Keratinocyte (primary cell): ENCODE measurements at regions not wholly inside any gene's neighbourhood (a gene's known extent, or its start where the extent isn't known, plus 50 kb on each side); places are given as distances from the start of the nearest gene placed in this dataset.
"Not testable (repeated sequence)": the region's sequence is repeated elsewhere in the genome, so short reads cannot be mapped to it uniquely, and the experiment has no call there.

Source experiments
- DNase-seq: peaks from one replicate; pipeline ENCODE4 v3.0.0-alpha.2; 2011; ENCODE audit warnings: low read depth, missing footprints, low spot score
- FAIRE-seq: peaks from 2 replicates; lab custom pipeline; 2011; peaks lifted over from hg19 to GRCh38; lab: Jason Lieb, UNC
- H2AFZ ChIP-seq: 2 replicates; pipeline ENCODE4 v1.6.0; 2012; ENCODE audit warnings: low read length, control low read depth, inconsistent platforms; ENCODE audit not compliant: control insufficient read depth
- H3K27ac ChIP-seq: 2 replicates; pipeline ENCODE4 v1.5.1; 2011; ENCODE audit warnings: low read length; ENCODE audit not compliant: control insufficient read depth, insufficient read depth
- H3K27me3 ChIP-seq: 3 replicates; pipeline ENCODE4 v1.6.0; 2011; ENCODE audit warnings: low read length; ENCODE audit not compliant: control insufficient read depth, insufficient read depth; ENCODE audit errors: extremely low read depth
- H3K36me3 ChIP-seq, 2 experiments: 2 replicates in 1 of 2; 3 replicates in 1 of 2; pipeline ENCODE4 v1.5.1; 2011; ENCODE audit warnings: low read length in 2 of 2, mild to moderate bottlenecking in 1 of 2; ENCODE audit not compliant: control insufficient read depth in 2 of 2, insufficient read depth in 2 of 2; ENCODE audit errors: extremely low read depth in 1 of 2
- H3K4me1 ChIP-seq: 3 replicates; pipeline ENCODE4 v1.5.1; 2011; ENCODE audit warnings: low read length; ENCODE audit not compliant: control insufficient read depth, insufficient read depth; ENCODE audit errors: extremely low read depth
- H3K4me2 ChIP-seq: 3 replicates; pipeline ENCODE4 v1.6.0; 2011; ENCODE audit warnings: low read depth, low read length; ENCODE audit not compliant: control insufficient read depth, insufficient read depth; ENCODE audit errors: extremely low read depth
- H3K4me3 ChIP-seq, 3 experiments: fragments of 200-600 bp in 1 of 3; sonication (generic) in 1 of 3; 2 replicates in 2 of 3; 3 replicates in 1 of 3; pipeline ENCODE4 v1.5.1; 2011 to 2016; ENCODE audit warnings: low read length in 3 of 3, mild to moderate bottlenecking in 3 of 3, control low read depth in 2 of 3, inconsistent platforms in 1 of 3, low read depth in 1 of 3, mixed read lengths in 1 of 3, mixed run types in 1 of 3, moderate library complexity in 1 of 3; ENCODE audit not compliant: control insufficient read depth in 2 of 3, insufficient read depth in 2 of 3; ENCODE audit errors: extremely low read depth in 1 of 3
- H3K79me2 ChIP-seq: 2 replicates; pipeline ENCODE4 v1.6.0; 2012; ENCODE audit warnings: low read length; ENCODE audit not compliant: control insufficient read depth, insufficient read depth
- H3K9ac ChIP-seq: 3 replicates; pipeline ENCODE4 v1.6.0; 2011; ENCODE audit warnings: low read length; ENCODE audit not compliant: control insufficient read depth, insufficient read depth; ENCODE audit errors: extremely low read depth
- H3K9me1 ChIP-seq: 3 replicates; pipeline ENCODE4 v1.6.0; 2011; ENCODE audit warnings: low read length; ENCODE audit not compliant: control insufficient read depth, insufficient read depth; ENCODE audit errors: extremely low read depth
- H3K9me3 ChIP-seq: 2 replicates; pipeline ENCODE4 v1.5.1; 2012; ENCODE audit warnings: low read depth, low read length; ENCODE audit not compliant: control insufficient read depth
- H4K20me1 ChIP-seq: 3 replicates; pipeline ENCODE4 v1.6.0; 2011; ENCODE audit warnings: low read length; ENCODE audit not compliant: control insufficient read depth, insufficient read depth; ENCODE audit errors: extremely low read depth
- EZH2 ChIP-seq: IDR thresholded peaks from one replicate; pipeline ENCODE4 v1.6.1; 2012; ENCODE audit warnings: inconsistent platforms, mild to moderate bottlenecking, low read length, moderate library complexity
- dilution Hi-C: fragments of 300-500 bp; cut with MboI; formaldehyde crosslinking; loops from one replicate; pipeline ENCODE4 v1.7.0; 2020; ENCODE audit warnings: low sequenced_read_pairs; ENCODE audit not compliant: extremely low pct_ligation_motif_present
- TF ChIP-seq, protein P1 (sequence below), 3 experiments: IDR thresholded peaks in 1 of 3; conservative IDR thresholded peaks in 1 of 3; optimal IDR thresholded peaks in 1 of 3; 2 replicates in 2 of 3; 3 replicates in 1 of 3; pipeline versions ENCODE3 to v1.5.1; 2011; ENCODE audit warnings: low read length in 3 of 3, mild to moderate bottlenecking in 3 of 3, moderate library complexity in 2 of 3, control low read depth in 1 of 3, inconsistent platforms in 1 of 3; ENCODE audit not compliant: insufficient read depth in 2 of 3; ENCODE audit errors: extremely low read depth in 1 of 3

DNA sequence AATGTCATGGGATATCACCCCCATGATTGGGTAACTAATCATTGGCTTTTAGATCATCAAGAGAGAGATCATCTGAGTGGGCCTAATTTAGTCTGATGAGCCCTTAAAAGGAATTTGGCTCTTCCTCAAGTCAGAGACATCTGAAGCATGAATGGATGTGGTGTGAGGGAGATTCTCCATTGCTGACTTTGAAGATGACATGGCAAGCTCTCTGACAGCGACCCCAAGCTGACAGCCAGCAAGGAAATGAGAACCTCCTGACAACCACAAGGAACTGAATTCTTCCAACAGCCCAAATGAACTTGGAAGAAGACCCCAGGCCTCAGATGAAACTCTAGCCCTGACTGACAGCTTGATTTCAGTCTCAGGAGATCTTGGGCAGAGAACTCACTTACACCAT, 108.4 kb upstream of the SPATA12 start:
- Histone ChIP-seq H3K4me3 (no peak overlapping the region), H3K9ac (no peak overlapping the region), H3K27me3 (no peaks in the 10 kb centered on the region), H4K20me1 (no peaks in the 10 kb centered on the region), H3K79me2 (no peaks in the 10 kb centered on the region), H3K9me3 (no peaks in the 10 kb centered on the region), H2AFZ (no peak overlapping the region), H3K4me1 (no peaks in the 10 kb centered on the region), H3K36me3 (peaks cover 0 to 3% of the 10 kb centered on the region in 2 experiments), H3K9me1 (no peaks in the 10 kb centered on the region), H3K4me2 (no peak overlapping the region), H3K27ac (no peak overlapping the region)
- dilution Hi-C loops: no loop called here
- TF ChIP-seq, protein P1, sequence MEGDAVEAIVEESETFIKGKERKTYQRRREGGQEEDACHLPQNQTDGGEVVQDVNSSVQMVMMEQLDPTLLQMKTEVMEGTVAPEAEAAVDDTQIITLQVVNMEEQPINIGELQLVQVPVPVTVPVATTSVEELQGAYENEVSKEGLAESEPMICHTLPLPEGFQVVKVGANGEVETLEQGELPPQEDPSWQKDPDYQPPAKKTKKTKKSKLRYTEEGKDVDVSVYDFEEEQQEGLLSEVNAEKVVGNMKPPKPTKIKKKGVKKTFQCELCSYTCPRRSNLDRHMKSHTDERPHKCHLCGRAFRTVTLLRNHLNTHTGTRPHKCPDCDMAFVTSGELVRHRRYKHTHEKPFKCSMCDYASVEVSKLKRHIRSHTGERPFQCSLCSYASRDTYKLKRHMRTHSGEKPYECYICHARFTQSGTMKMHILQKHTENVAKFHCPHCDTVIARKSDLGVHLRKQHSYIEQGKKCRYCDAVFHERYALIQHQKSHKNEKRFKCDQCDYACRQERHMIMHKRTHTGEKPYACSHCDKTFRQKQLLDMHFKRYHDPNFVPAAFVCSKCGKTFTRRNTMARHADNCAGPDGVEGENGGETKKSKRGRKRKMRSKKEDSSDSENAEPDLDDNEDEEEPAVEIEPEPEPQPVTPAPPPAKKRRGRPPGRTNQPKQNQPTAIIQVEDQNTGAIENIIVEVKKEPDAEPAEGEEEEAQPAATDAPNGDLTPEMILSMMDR (optimal IDR thresholded peaks at IDR 0.05 in 1 of 3, IDR thresholded peaks at IDR 0.05 in 1 of 3, conservative IDR thresholded peaks at IDR 0.05 in 1 of 3; ENCODE audit: extremely low read depth in 1 of 3, insufficient read depth in 2 of 3, low read length in 3 of 3): no peak
- TF ChIP-seq EZH2: no peak
- DNase-seq (no peak), FAIRE-seq (no peak)

GRCh38 chr3:56951366-56951765, 109.1 kb upstream of the SPATA12 start:
- dilution Hi-C loops: no loop called here
- FAIRE-seq: no peak

DNA sequence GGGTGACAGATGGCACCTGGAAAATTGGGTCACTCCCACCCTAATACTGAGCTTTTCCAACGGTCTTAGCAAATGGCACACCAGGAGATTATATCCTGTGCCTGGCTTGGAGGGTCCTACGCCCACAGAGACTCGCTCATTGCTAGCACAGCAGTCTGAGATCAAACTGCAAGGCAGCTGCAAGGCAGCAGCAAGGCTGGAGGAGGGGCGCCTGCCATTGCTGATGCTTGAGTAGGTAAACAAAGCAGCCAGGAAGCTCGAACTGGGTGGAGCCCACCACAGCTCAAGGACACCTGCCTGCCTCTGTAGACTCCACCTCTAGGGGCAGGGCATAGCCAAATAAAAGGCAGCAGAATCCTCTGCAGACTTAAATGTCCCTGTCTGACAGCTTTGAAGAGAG, 115.1 kb upstream of the SPATA12 start:
- dilution Hi-C loops, FAIRE-seq, H3K27ac ChIP-seq, H2AFZ ChIP-seq, H3K36me3 ChIP-seq, H3K4me1 ChIP-seq, H3K9me3 ChIP-seq, DNase-seq, H4K20me1 ChIP-seq, H3K9me1 ChIP-seq, H3K79me2 ChIP-seq, H3K4me3 ChIP-seq, H3K4me2 ChIP-seq, H3K27me3 ChIP-seq, H3K9ac ChIP-seq: not testable (repeated sequence)

More at GRCh38 chr3:56951366-56951765, 109.1 kb upstream of the SPATA12 start:
- H3K4me2 ChIP-seq: no peak overlapping the region
- DNase-seq: no peak
- no peaks in the 10 kb centered on the region for H3K9me1 ChIP-seq
- H3K27ac ChIP-seq: no peak overlapping the region
- no peaks in the 10 kb centered on the region for H4K20me1 ChIP-seq
- no peaks in the 10 kb centered on the region for H3K4me1 ChIP-seq
- TF ChIP-seq, protein P1 (optimal IDR thresholded peaks at IDR 0.05 in 1 of 3, IDR thresholded peaks at IDR 0.05 in 1 of 3, conservative IDR thresholded peaks at IDR 0.05 in 1 of 3; ENCODE audit: extremely low read depth in 1 of 3, insufficient read depth in 2 of 3, low read length in 3 of 3): no peak
- TF ChIP-seq EZH2: no peak
- H3K9ac ChIP-seq: no peak overlapping the region
- H3K79me2 ChIP-seq: no peaks in the 10 kb centered on the region
- no peaks in the 10 kb centered on the region for H3K27me3 ChIP-seq
- no peak overlapping the region for H3K4me3 ChIP-seq
- no peaks in the 10 kb centered on the region for H3K9me3 ChIP-seq
- no peak overlapping the region for H2AFZ ChIP-seq
- H3K36me3 ChIP-seq: peaks cover 0 to 3% of the 10 kb centered on the region in 2 experiments
